ENCODE measurements at regions not wholly inside any gene's neighbourhood (a gene's known extent, or its start where the extent isn't known, plus 50 kb on each side); places are given as distances from the start of the nearest gene placed in this dataset.

- DNase-seq (ENCODE audit: low spot score) = no peak
Observed at GRCh38 chr2:144686518-144687215, 166.7 kb upstream of the ZEB2 start.

- no peak for DNase-seq (ENCODE audit: low spot score)
Observed at GRCh38 chr2:144683966-144684365, 164.0 kb upstream of the ZEB2 start.

GRCh38 chr2:144683107-144683753 lies 163.3 kb upstream of the ZEB2 start:
- DNase-seq (ENCODE audit: low spot score) = no peak

GRCh38 chr2:144682248-144682647 lies 162.3 kb upstream of the ZEB2 start:
- no peak for DNase-seq (ENCODE audit: low spot score)

GRCh38 chr2:144681389-144681788 lies 161.5 kb upstream of the ZEB2 start:
- no peak for DNase-seq (ENCODE audit: low spot score)

GRCh38 chr2:144679942-144680341 lies 160.0 kb upstream of the ZEB2 start:
- DNase-seq (ENCODE audit: low spot score) = peak; percentile 11

- DNase-seq (ENCODE audit: low spot score) = peak; percentile 45
Observed at GRCh38 chr2:144678736-144679135, 158.8 kb upstream of the ZEB2 start.

- no peak for DNase-seq (ENCODE audit: low spot score)
Observed at GRCh38 chr2:144675731-144676130, 155.8 kb upstream of the ZEB2 start.

GRCh38 chr2:144675331-144675730 lies 155.4 kb upstream of the ZEB2 start:
- no peak for DNase-seq (ENCODE audit: low spot score)

GRCh38 chr2:144674071-144674470 lies 154.2 kb upstream of the ZEB2 start:
- no peak for DNase-seq (ENCODE audit: low spot score)

GRCh38 chr2:144673456-144673855 lies 153.5 kb upstream of the ZEB2 start:
- no peak for DNase-seq (ENCODE audit: low spot score)

GRCh38 chr2:144671695-144672455 lies 152.0 kb upstream of the ZEB2 start:
- peak; percentile 9 for DNase-seq (ENCODE audit: low spot score)

- DNase-seq (ENCODE audit: low spot score) = no peak
Observed at GRCh38 chr2:144670738-144671137, 150.8 kb upstream of the ZEB2 start.

GRCh38 chr2:144670080-144670479 lies 150.2 kb upstream of the ZEB2 start:
- DNase-seq (ENCODE audit: low spot score) = peak; percentile 15

GRCh38 chr2:144669196-144669987 lies 149.5 kb upstream of the ZEB2 start:
- no peak for DNase-seq (ENCODE audit: low spot score)

- DNase-seq (ENCODE audit: low spot score) = no peak
Observed at GRCh38 chr2:144668493-144669110, 148.7 kb upstream of the ZEB2 start.

- no peak for DNase-seq (ENCODE audit: low spot score)
Observed at GRCh38 chr2:144666032-144666431, 146.1 kb upstream of the ZEB2 start.

GRCh38 chr2:144663207-144663606 lies 143.3 kb upstream of the ZEB2 start:
- DNase-seq (ENCODE audit: low spot score) = no peak

- DNase-seq (ENCODE audit: low spot score) = peak; percentile 16
Observed at GRCh38 chr2:144660518-144661316, 140.8 kb upstream of the ZEB2 start.

GRCh38 chr2:144659731-144660275 lies 139.9 kb upstream of the ZEB2 start:
- peak; percentile 78 for DNase-seq (ENCODE audit: low spot score)

GRCh38 chr2:144654523-144654922 lies 134.6 kb upstream of the ZEB2 start:
- no peak for DNase-seq (ENCODE audit: low spot score)

Measured in kidney tubule cell (primary cell).